ENCODE measurements at regions not wholly inside any gene's neighbourhood (a gene's known extent, or its start where the extent isn't known, plus 50 kb on each side); places are given as distances from the start of the nearest gene placed in this dataset.

DNA sequence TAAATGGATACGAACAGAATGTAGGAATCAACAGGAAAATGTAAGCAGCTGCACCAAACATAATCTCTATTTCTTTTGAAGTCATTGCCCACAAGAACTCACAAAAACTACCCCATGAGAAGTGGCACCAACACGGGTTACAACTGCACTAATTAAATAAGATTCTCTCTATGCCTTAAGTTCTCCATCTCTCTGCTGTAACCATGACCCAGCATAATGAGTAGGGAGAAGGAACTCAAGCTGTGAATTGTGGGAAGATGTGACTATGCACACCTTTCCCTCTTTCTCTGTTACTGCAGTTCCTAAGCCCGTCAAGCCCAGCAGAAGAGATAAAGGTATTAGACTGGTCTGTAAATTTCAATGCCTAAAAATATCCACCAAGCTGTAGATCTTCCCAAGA, 614.0 kb downstream of the USP25 start:
- Mint-ChIP-seq H3K4me1 (ENCODE audit: low read depth) (no peaks in the 10 kb centered on the region), H3K36me3 (ENCODE audit: low read depth) (no peaks in the 10 kb centered on the region), H3K4me3 (no peak overlapping the region), H3K27ac (no peak overlapping the region), H3K27me3 (ENCODE audit: low read depth) (peaks cover 4% of the 10 kb centered on the region), H3K9me3 (no peaks in the 10 kb centered on the region)
- no peak for DNase-seq
- intact Hi-C loops (cut with micrococcal nuclease) = no loop called here
- CTCF ChIA-PET = interaction anchor here (0.6 kb wide), 1 partner anchor 99 kb away, joined by 4 read pairs; no protein-coding TSS in a partner anchor

DNA sequence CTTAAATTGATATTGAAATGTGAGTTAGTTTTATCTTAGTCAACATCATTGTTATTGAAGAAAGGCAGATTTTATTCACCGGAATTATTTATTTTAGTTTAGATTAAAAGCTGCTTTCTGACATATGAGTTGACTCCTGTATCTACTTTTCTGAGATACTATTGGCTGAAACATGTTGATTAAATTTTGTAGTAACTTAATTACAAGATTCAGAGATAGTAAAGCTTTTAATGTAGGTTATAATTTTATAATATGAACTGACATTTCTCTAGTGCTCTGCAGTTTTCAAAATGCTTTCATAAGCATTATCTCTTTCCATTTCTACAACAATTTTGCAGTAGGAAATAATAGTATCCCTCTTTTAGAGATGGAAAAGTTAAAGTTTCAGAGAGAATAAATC, 616.0 kb downstream of the USP25 start:
- no peaks in the 10 kb centered on the region for H3K9me3 Mint-ChIP-seq
- intact Hi-C loops (cut with micrococcal nuclease) = no loop called here
- H3K4me3 Mint-ChIP-seq = no peak overlapping the region
- CTCF ChIA-PET = interaction anchor here (0.8 kb wide), 1 partner anchor 13 kb away, joined by 3 read pairs; no protein-coding TSS in a partner anchor
- H3K4me1 Mint-ChIP-seq (ENCODE audit: low read depth) = no peaks in the 10 kb centered on the region
- H3K27me3 Mint-ChIP-seq (ENCODE audit: low read depth) = peaks cover 2% of the 10 kb centered on the region
- H3K27ac Mint-ChIP-seq = no peak overlapping the region
- no peak for DNase-seq
- no peaks in the 10 kb centered on the region for H3K36me3 Mint-ChIP-seq (ENCODE audit: low read depth)

DNA sequence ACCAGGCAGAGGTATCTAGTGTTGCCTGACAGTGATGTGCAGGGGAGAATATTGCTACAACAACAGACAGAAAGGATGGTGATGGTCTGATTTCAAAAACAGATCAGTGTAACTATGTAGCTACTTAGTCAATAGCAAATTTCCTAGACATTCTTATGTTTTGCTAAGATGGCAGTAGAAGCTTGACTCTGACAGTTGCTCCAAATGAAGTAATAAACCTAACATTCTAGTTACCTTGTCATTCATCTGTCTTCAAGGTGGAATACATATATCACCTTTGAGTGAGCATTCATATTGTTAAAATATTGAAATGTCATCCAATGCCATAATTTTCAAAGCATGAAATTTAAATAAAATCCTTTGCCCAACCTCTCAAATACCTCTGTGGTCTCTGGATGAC, 617.4 kb downstream of the USP25 start:
- Mint-ChIP-seq H3K9me3 (no peaks in the 10 kb centered on the region), H3K27me3 (ENCODE audit: low read depth) (no peaks in the 10 kb centered on the region), H3K4me1 (ENCODE audit: low read depth) (no peaks in the 10 kb centered on the region), H3K36me3 (ENCODE audit: low read depth) (no peaks in the 10 kb centered on the region), H3K4me3 (no peak overlapping the region), H3K27ac (no peak overlapping the region)
- intact Hi-C loops (cut with micrococcal nuclease) = no loop called here
- CTCF ChIA-PET = no interaction called here
- DNase-seq = no peak

DNA sequence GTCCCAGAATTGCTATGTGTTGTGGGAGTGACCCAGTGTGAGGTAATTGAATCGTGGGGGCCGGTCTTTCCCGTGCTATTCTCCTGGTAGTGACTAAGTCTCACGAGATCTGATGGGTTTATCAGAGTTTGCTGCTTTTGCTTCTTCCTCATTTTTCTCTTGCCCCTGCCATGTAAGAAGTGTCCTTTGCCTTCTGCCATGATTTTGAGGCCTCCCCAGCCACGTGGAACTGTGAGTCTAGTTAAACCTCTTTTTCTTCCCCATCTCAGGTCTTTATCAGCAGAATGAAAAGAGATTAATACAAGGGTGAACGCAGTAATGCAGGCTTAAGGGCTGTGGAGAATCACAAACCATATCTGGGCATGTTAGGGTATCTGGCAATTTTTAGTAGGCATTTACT, 624.0 kb downstream of the USP25 start:
- intact Hi-C loops (cut with micrococcal nuclease) = no loop called here
- Mint-ChIP-seq H3K27ac (no peak overlapping the region), H3K27me3 (ENCODE audit: low read depth) (no peaks in the 10 kb centered on the region), H3K4me3 (no peak overlapping the region), H3K4me1 (ENCODE audit: low read depth) (no peaks in the 10 kb centered on the region), H3K36me3 (ENCODE audit: low read depth) (no peaks in the 10 kb centered on the region), H3K9me3 (peaks cover 1% of the 10 kb centered on the region)
- no peak for DNase-seq
- CTCF ChIA-PET = interaction anchor here (0.6 to 1.0 kb wide), 2 partner anchors 62 to 270 kb away, joined by 3 to 6 read pairs; no protein-coding TSS in a partner anchor

DNA sequence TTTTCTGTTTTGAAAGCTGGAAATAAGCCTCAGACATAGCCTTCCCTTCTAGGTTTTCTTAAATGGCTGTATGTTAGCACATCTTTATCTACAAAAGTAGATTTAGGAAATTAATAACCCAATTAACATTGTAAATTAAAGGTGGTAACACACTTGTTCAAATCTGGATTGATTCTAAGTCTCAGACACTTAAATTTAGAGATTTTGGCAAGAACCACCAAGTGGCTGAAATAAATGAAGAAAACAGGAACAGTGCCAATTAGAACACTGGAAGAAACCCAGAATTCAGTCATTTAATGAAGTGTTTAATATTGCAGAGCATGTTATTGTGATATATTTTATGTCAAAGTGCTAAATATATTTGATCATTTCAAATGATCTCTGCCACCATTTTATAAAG, 628.2 kb downstream of the USP25 start:
- peaks cover 5% of the 10 kb centered on the region for H3K9me3 Mint-ChIP-seq
- DNase-seq = no peak
- H3K27me3 Mint-ChIP-seq (ENCODE audit: low read depth) = no peaks in the 10 kb centered on the region
- CTCF ChIA-PET = no interaction called here
- H3K4me3 Mint-ChIP-seq = no peak overlapping the region
- no peaks in the 10 kb centered on the region for H3K36me3 Mint-ChIP-seq (ENCODE audit: low read depth)
- no peak overlapping the region for H3K27ac Mint-ChIP-seq
- intact Hi-C loops (cut with micrococcal nuclease) = no loop called here
- H3K4me1 Mint-ChIP-seq (ENCODE audit: low read depth) = no peaks in the 10 kb centered on the region

DNA sequence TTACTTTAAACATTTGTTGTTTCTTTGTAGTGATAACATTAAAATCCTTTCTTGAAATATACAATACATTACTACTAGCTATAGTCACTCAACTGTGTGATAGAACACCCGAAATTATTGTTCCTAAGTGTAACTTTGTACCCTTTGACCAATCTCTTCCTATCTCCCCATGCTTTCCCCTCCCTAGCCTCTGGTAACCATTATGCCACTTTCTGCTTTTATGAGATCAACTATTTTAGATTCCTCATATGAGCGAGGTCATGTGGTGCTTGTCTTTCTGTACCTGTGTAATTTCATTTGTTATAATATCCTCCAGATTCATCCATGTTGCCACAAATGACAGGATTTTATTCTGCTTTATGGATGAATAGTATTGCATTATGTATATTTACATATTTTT, 629.0 kb downstream of the USP25 start:
- Mint-ChIP-seq H3K4me1 (ENCODE audit: low read depth) (no peaks in the 10 kb centered on the region), H3K36me3 (ENCODE audit: low read depth) (no peaks in the 10 kb centered on the region), H3K27me3 (ENCODE audit: low read depth) (no peaks in the 10 kb centered on the region), H3K4me3 (no peak overlapping the region), H3K27ac (no peak overlapping the region), H3K9me3 (peaks cover 5% of the 10 kb centered on the region)
- intact Hi-C loops (cut with micrococcal nuclease) = no loop called here
- no peak for DNase-seq
- CTCF ChIA-PET = no interaction called here

DNA sequence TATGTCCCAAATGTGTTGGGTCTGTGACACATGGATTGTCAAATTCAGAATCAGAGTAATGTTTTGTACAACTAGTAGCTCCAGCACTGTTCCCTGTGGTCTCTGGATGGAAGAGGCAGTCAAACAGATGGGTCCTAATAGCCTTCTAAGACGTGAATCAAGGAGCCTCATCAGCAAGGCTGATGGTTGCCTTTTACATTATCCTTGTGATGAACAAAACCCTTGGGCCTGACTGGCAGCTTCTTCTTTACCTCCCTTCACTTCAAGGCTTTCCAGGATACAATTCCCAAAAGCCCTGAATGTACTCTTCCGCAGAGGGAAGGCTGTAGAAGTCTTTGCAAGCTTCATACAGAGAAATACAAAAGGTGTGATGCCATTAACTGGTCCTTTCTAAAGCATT, 633.3 kb downstream of the USP25 start:
- Mint-ChIP-seq H3K9me3 (peaks cover 4% of the 10 kb centered on the region), H3K4me3 (no peak overlapping the region), H3K27me3 (ENCODE audit: low read depth) (no peaks in the 10 kb centered on the region), H3K36me3 (ENCODE audit: low read depth) (no peaks in the 10 kb centered on the region), H3K4me1 (ENCODE audit: low read depth) (no peaks in the 10 kb centered on the region), H3K27ac (no peak overlapping the region)
- DNase-seq = no peak
- intact Hi-C loops (cut with micrococcal nuclease) = no loop called here
- CTCF ChIA-PET = interaction anchor here (0.6 kb wide), 1 partner anchor 519 kb away, joined by 3 read pairs; no protein-coding TSS in a partner anchor

DNA sequence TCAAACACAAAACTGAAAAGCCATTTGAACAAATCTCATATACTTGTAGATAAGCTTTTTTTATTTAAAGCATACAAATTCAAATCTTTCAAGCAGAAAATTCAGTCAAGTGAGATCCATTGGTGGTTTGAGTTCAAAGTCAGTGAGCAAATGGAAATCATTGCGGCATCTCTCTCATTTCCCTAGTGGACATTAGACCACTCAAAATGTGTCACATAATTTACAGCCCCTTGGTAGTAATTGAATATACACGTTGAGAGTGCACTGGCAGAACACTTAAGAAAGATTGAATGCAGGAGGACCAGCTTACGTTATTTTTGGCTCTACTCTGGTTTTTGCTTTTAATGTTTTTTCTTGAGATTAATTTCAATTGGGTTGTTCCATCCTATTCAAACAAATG, 633.7 kb downstream of the USP25 start:
- Mint-ChIP-seq H3K9me3 (peaks cover 4% of the 10 kb centered on the region), H3K36me3 (ENCODE audit: low read depth) (no peaks in the 10 kb centered on the region), H3K4me1 (ENCODE audit: low read depth) (no peaks in the 10 kb centered on the region), H3K27ac (no peak overlapping the region), H3K27me3 (ENCODE audit: low read depth) (no peaks in the 10 kb centered on the region), H3K4me3 (no peak overlapping the region)
- no peak for DNase-seq
- intact Hi-C loops (cut with micrococcal nuclease) = no loop called here
- CTCF ChIA-PET = interaction anchor here (0.6 kb wide), 1 partner anchor 519 kb away, joined by 3 read pairs; no protein-coding TSS in a partner anchor

DNA sequence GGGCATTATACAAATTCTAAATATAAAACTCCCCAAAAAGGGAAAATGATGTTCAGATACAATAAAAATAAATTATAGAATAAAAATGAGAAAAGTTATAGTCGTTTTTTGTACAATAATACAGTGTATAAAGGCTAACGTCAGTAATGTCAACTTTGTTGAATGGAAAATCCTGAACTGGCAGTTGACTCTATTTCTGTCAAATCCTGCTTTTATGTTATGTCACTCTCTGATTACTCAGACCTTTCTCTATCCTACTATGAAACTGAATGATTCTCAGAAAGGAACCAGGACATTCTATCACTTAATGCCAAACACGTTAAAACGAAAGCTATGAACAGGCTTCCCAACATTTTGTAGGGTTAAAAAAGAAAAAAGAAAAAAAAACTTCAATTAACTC, 636.4 kb downstream of the USP25 start:
- no peaks in the 10 kb centered on the region for H3K36me3 Mint-ChIP-seq (ENCODE audit: low read depth)
- H3K9me3 Mint-ChIP-seq = no peaks in the 10 kb centered on the region
- no peak overlapping the region for H3K27ac Mint-ChIP-seq
- CTCF ChIA-PET = no interaction called here
- no peak for DNase-seq
- no peaks in the 10 kb centered on the region for H3K27me3 Mint-ChIP-seq (ENCODE audit: low read depth)
- no peak overlapping the region for H3K4me3 Mint-ChIP-seq
- intact Hi-C loops (cut with micrococcal nuclease) = no loop called here
- H3K4me1 Mint-ChIP-seq (ENCODE audit: low read depth) = no peaks in the 10 kb centered on the region

DNA sequence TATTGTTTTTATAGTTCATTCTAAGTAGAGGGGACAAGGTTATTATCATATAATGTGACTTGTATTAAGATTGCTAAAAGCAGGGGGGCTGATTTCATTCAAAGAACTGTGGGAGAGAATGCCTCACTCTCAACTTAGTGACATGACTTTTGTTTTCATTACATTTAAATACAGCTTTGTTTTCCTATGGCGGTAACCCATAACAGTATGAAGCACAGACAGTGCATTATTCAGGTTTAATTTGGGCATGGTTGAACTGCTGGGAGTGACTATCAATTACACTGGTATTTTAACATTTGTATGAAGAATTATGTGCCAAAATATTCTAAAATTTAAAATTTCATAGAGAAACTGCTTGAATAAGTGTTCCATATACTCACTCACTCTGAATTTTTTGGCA, 637.3 kb downstream of the USP25 start:
- no peak overlapping the region for H3K4me3 Mint-ChIP-seq
- H3K9me3 Mint-ChIP-seq = no peaks in the 10 kb centered on the region
- CTCF ChIA-PET = no interaction called here
- H3K4me1 Mint-ChIP-seq (ENCODE audit: low read depth) = no peaks in the 10 kb centered on the region
- H3K27me3 Mint-ChIP-seq (ENCODE audit: low read depth) = no peaks in the 10 kb centered on the region
- intact Hi-C loops (cut with micrococcal nuclease) = no loop called here
- no peaks in the 10 kb centered on the region for H3K36me3 Mint-ChIP-seq (ENCODE audit: low read depth)
- no peak overlapping the region for H3K27ac Mint-ChIP-seq
- DNase-seq = no peak

DNA sequence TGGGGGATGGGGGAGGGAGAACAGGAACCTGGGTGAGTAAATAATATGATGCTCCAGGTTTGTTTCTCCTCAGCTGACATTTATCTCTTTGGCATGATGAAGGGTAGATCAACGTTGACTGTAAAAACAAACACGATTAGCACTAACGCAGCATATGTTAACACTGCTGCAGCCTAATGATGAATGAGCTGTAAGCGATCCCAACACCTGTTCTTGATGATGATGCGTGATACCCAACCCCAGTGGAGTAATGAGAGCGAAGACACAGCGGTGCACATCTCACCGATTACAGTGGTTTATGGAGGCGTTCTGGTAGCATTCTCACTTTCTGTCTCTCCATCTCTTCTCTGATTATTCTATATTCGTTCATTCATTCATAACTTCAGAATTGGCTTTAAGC, 640.4 kb downstream of the USP25 start:
- no peaks in the 10 kb centered on the region for H3K27me3 Mint-ChIP-seq (ENCODE audit: low read depth)
- no peak overlapping the region for H3K4me3 Mint-ChIP-seq
- CTCF ChIA-PET = interaction anchor here (1.1 kb wide), 1 partner anchor 40 kb away, joined by 3 read pairs; no protein-coding TSS in a partner anchor
- DNase-seq = no peak
- H3K9me3 Mint-ChIP-seq = no peaks in the 10 kb centered on the region
- H3K27ac Mint-ChIP-seq = no peak overlapping the region
- H3K4me1 Mint-ChIP-seq (ENCODE audit: low read depth) = no peaks in the 10 kb centered on the region
- intact Hi-C loops (cut with micrococcal nuclease) = no loop called here
- no peaks in the 10 kb centered on the region for H3K36me3 Mint-ChIP-seq (ENCODE audit: low read depth)

DNA sequence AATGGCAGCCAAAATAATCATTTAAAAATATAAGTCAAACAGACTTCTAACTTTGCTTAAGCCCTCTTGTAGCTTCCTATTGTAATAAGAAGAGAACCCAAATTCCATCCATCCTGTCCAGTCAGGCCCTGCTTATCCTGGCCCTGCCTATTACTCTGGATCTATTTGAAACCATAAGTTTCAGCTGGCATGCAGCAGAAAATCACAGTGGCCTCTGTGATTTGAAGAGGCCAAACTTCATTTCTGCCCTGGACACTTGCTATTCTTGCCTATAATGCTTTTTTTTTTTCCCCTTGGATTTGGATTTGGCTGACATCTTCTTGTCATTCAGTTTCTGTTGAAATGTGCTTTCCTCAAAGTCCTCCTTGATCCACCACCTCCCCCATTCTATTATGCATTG, 642.8 kb downstream of the USP25 start:
- H3K9me3 Mint-ChIP-seq = no peaks in the 10 kb centered on the region
- no peak for DNase-seq

DNA sequence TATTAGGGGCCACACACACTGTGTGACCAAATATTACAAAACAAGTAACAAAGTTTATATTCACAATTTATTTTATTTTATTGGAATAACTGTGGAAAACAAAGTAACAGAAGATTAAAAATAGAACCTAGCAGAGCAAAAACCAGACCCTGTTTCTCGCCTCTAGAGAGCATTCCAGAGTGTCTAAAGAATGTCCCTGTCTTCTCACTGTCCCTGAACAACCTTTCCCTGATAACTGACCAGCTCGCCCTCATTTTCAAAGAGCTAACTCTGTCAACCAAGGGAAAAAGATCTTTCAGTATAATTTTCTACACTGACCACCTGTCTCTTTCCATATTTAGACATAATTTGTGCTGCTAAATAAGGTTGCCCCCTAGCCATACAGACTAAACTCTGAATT, 646.9 kb downstream of the USP25 start:
- intact Hi-C loops (cut with micrococcal nuclease) = no loop called here
- no peaks in the 10 kb centered on the region for H3K27me3 Mint-ChIP-seq (ENCODE audit: low read depth)
- no peaks in the 10 kb centered on the region for H3K4me1 Mint-ChIP-seq (ENCODE audit: low read depth)
- H3K4me3 Mint-ChIP-seq = no peak overlapping the region
- no peak overlapping the region for H3K27ac Mint-ChIP-seq
- no peaks in the 10 kb centered on the region for H3K36me3 Mint-ChIP-seq (ENCODE audit: low read depth)
- no peak for DNase-seq
- CTCF ChIA-PET = no interaction called here
- no peaks in the 10 kb centered on the region for H3K9me3 Mint-ChIP-seq

More for the DNA sequence above, 642.8 kb downstream of the USP25 start:
- Mint-ChIP-seq H3K27me3 (ENCODE audit: low read depth) (no peaks in the 10 kb centered on the region), H3K36me3 (ENCODE audit: low read depth) (no peaks in the 10 kb centered on the region), H3K4me1 (ENCODE audit: low read depth) (no peaks in the 10 kb centered on the region), H3K4me3 (no peak overlapping the region), H3K27ac (no peak overlapping the region)
- intact Hi-C loops (cut with micrococcal nuclease) = no loop called here
- CTCF ChIA-PET = no interaction called here
